Esophagus squamous epithelium (tissue), 5 donors: ENCODE measurements at regions not wholly inside any gene's neighbourhood (a gene's known extent, or its start where the extent isn't known, plus 50 kb on each side); places are given as distances from the start of the nearest gene placed in this dataset.
"Not testable (repeated sequence)": the region's sequence is repeated elsewhere in the genome, so short reads cannot be mapped to it uniquely, and the experiment has no call there.

Source experiments
- DNase-seq: peaks from one replicate; lab custom pipeline; 2025; lab: John Stamatoyannopoulos, UW
- H3K27ac ChIP-seq, 4 donors: fragments of 200-600 bp; sonication (generic); one replicate each; pipeline ENCODE4 v1.5.1; 2016 to 2019; ENCODE audit warnings: mild to moderate bottlenecking in 1 of 4
- H3K27me3 ChIP-seq, 4 donors: fragments of 200-600 bp; sonication (generic); 1 replicate in 3 of 4; 2 replicates in 1 of 4; pipeline versions ENCODE4 v1.5.1 to v1.6.0; 2017 to 2021; ENCODE audit warnings: antibody characterized with exemption in 1 of 4
- H3K36me3 ChIP-seq, 3 donors: fragments of 200-600 bp; sonication (generic); one replicate each; pipeline ENCODE4 v1.5.1; 2016 to 2019
- H3K4me1 ChIP-seq, 3 donors: fragments of 200-600 bp; sonication (generic); one replicate each; pipeline ENCODE4 v1.5.1; 2017 to 2019
- H3K4me3 ChIP-seq, 4 donors: fragments of 200-600 bp; sonication (generic); 1 replicate in 3 of 4; 2 replicates in 1 of 4; pipeline ENCODE4 v1.5.1; 2016 to 2019; ENCODE audit warnings: mild to moderate bottlenecking in 2 of 4, moderate library complexity in 1 of 4
- H3K9me3 ChIP-seq, 3 donors: fragments of 200-600 bp; sonication (generic); one replicate each; pipeline ENCODE4 v1.5.1; 2016 to 2019
- CTCF ChIP-seq, 6 experiments: fragments of 450-650 bp in 4 of 6; fragments of 200-600 bp in 2 of 6; sonication (generic) in 2 of 6; IDR thresholded peaks; one replicate each; pipeline ENCODE4 v1.5.1; 2016 to 2019; ENCODE audit warnings: antibody characterized with exemption in 6 of 6, mild to moderate bottlenecking in 4 of 6, moderate library complexity in 4 of 6
- POLR2A ChIP-seq, 4 donors: fragments of 450-650 bp; IDR thresholded peaks; one replicate each; pipeline ENCODE4 v1.6.1; 2017; ENCODE audit warnings: antibody characterized with exemption in 4 of 4, mild to moderate bottlenecking in 4 of 4, moderate library complexity in 3 of 4
- WGBS, 2 donors: methylation state at CpG; one replicate each; pipeline ENCODE4 v1.1.5; 2018; 5-methylcytosine and 5-hydroxymethylcytosine counted together
- intact Hi-C: fragments of 100-400 bp; cut with DNase I; formaldehyde crosslinking; loops from one replicate; pipeline ENCODE4 v1.15.0; 2022
- donor health status: DM: yes; HTN: yes; CAD: no.

GRCh38 chrX:123803331-123803983, 56.4 kb upstream of the XIAP start:
- DNase-seq = no peak
- intact Hi-C loops = no loop called here
- peak overlapping the region; percentile 0 to 60 (median 40) for H3K27ac ChIP-seq
- H3K9me3 ChIP-seq = no peaks in the 10 kb centered on the region
- H3K4me3 ChIP-seq = no peak overlapping the region
- H3K36me3 ChIP-seq = no peaks in the 10 kb centered on the region
- TF ChIP-seq POLR2A (IDR thresholded peaks at IDR 0.05) (no peak), CTCF (IDR thresholded peaks at IDR 0.05) (no peak)
- H3K27me3 ChIP-seq = no peaks in the 10 kb centered on the region
- WGBS, 2 donors = 13 to 34% methylated on average over 2 to 4 of the region's 4 CpGs
- peaks cover 0 to 39% (median 0%) of the 10 kb centered on the region in 3 donors for H3K4me1 ChIP-seq

- peak overlapping the region in 3 of 4 donors; percentile 39 to 60 (median 41) for H3K27ac ChIP-seq
- H3K9me3 ChIP-seq, intact Hi-C loops, DNase-seq, H3K4me3 ChIP-seq, H3K27me3 ChIP-seq, H3K36me3 ChIP-seq: not testable (repeated sequence)
- WGBS, 2 donors = 80 to 90% methylated on average over 2 to 4 of the region's 4 CpGs
- H3K4me1 ChIP-seq = peaks cover 0 to 40% (median 0%) of the 10 kb centered on the region in 3 donors
Measured at GRCh38 chrX:123803984-123804365, 55.9 kb upstream of the XIAP start.

- no peaks in the 10 kb centered on the region for H3K9me3 ChIP-seq
- intact Hi-C loops = no loop called here
- peaks cover 0 to 18% (median 0%) of the 10 kb centered on the region in 3 donors for H3K4me1 ChIP-seq
- 29 to 44% methylated on average over 3 of the region's 3 CpGs for WGBS, 2 donors
- no peak overlapping the region for H3K4me3 ChIP-seq
- TF ChIP-seq CTCF (IDR thresholded peaks at IDR 0.05) = no peak
- TF ChIP-seq POLR2A (IDR thresholded peaks at IDR 0.05) = no peak
- H3K27ac ChIP-seq = no peak overlapping the region
- H3K36me3 ChIP-seq = no peaks in the 10 kb centered on the region
- no peak for DNase-seq
- no peaks in the 10 kb centered on the region for H3K27me3 ChIP-seq
Measured at GRCh38 chrX:123807835-123808416, 51.9 kb upstream of the XIAP start.

GRCh38 chrX:123809854-123810375, 49.9 kb upstream of the XIAP start:
- WGBS, 2 donors = 71 to 82% methylated on average over 3 to 5 of the region's 5 CpGs
- no peak for TF ChIP-seq CTCF (IDR thresholded peaks at IDR 0.05)
- TF ChIP-seq POLR2A (IDR thresholded peaks at IDR 0.05) = no peak
- peaks cover 0 to 13% (median 0%) of the 10 kb centered on the region in 3 donors for H3K4me1 ChIP-seq
- intact Hi-C loops = no loop called here
- H3K36me3 ChIP-seq = no peaks in the 10 kb centered on the region
- no peak overlapping the region for H3K4me3 ChIP-seq
- no peaks in the 10 kb centered on the region for H3K9me3 ChIP-seq
- no peaks in the 10 kb centered on the region for H3K27me3 ChIP-seq
- H3K27ac ChIP-seq = no peak overlapping the region
- DNase-seq = no peak
